Panc1 (cell line): ENCODE measurements at regions not wholly inside any gene's neighbourhood (a gene's known extent, or its start where the extent isn't known, plus 50 kb on each side); places are given as distances from the start of the nearest gene placed in this dataset.

Experiments used
- CTCF ChIP-seq: fragments of 450-650 bp; IDR thresholded peaks from 2 replicates; pipeline ENCODE4 v1.5.1; 2017; ENCODE audit warnings: mild to moderate bottlenecking
- POLR2AphosphoS5 ChIP-seq: IDR thresholded peaks from 2 replicates; pipeline ENCODE4 v1.6.1; 2012; ENCODE audit warnings: mild to moderate bottlenecking, low read depth, low read length, moderate library complexity

GRCh38 chr13:34459856-34460255 lies 482.2 kb upstream of the NBEA start:
- no peak for TF ChIP-seq CTCF
- no peak for TF ChIP-seq POLR2AphosphoS5
